ENCODE measurements at regions not wholly inside any gene's neighbourhood (a gene's known extent, or its start where the extent isn't known, plus 50 kb on each side); places are given as distances from the start of the nearest gene placed in this dataset.

GRCh38 chr4:35943606-35944005 lies 300.7 kb downstream of the ARAP2 start:
- Histone ChIP-seq H2BK12ac (ENCODE audit: low read depth, low read length) (no peak overlapping the region), H2BK120ac (replicated peaks; ENCODE audit: low read depth, low read length) (no peak overlapping the region), H3K4me1 (replicated peaks in 1 of 4; ENCODE audit: control insufficient read depth in 3 of 4, insufficient read depth in 4 of 4, low read length in 3 of 4) (no peaks in the 10 kb centered on the region), H3K56ac (replicated peaks; ENCODE audit: insufficient read length, low read depth, low read length) (no peak overlapping the region), H2BK15ac (ENCODE audit: low read length) (no peak overlapping the region), H3K4ac (replicated peaks; ENCODE audit: insufficient read length, low read depth, low read length) (no peak overlapping the region), H3K23me2 (ENCODE audit: low read depth, low read length) (no peaks in the 10 kb centered on the region), H4K5ac (ENCODE audit: insufficient read length, low read depth, low read length) (no peak overlapping the region), H2AK5ac (ENCODE audit: low read depth, low read length) (no peak overlapping the region), H4K91ac (replicated peaks; ENCODE audit: insufficient read length, low read length) (no peak overlapping the region), H3K23ac (ENCODE audit: insufficient read length) (no peak overlapping the region), H3K79me2 (ENCODE audit: control insufficient read depth in 1 of 2, insufficient read depth in 2 of 2, low read length in 2 of 2) (no peaks in the 10 kb centered on the region), H3K9ac (replicated peaks in 1 of 4; ENCODE audit: extremely low read depth in 1 of 4, low read depth in 3 of 4, low read length in 3 of 4) (no peak overlapping the region), H3K4me3 (ENCODE audit: extremely low read depth in 1 of 4, insufficient read depth in 2 of 4, low read depth in 3 of 4, low read length in 4 of 4) (no peak overlapping the region), H3K18ac (ENCODE audit: extremely low read depth, low read length) (no peak overlapping the region), H3K36me3 (ENCODE audit: control insufficient read depth in 2 of 4, insufficient read depth in 4 of 4, low read length in 3 of 4) (no peaks in the 10 kb centered on the region), H2AFZ (ENCODE audit: low read length) (no peak overlapping the region), H3K27me3 (replicated peaks in 1 of 4; ENCODE audit: control insufficient read depth in 3 of 4, extremely low read depth in 1 of 4, insufficient read depth in 3 of 4, low read length in 3 of 4) (no peaks in the 10 kb centered on the region), H2BK5ac (ENCODE audit: low read depth, low read length) (no peak overlapping the region), H3K4me2 (ENCODE audit: insufficient read depth in 1 of 2, low read depth in 2 of 2, low read length in 2 of 2) (no peak overlapping the region), H2BK20ac (ENCODE audit: low read length) (no peak overlapping the region), H3K27ac (ENCODE audit: low read depth, low read length) (no peak overlapping the region), H4K20me1 (replicated peaks in 1 of 2; ENCODE audit: control insufficient read depth in 1 of 2, insufficient read depth in 2 of 2, low read length in 2 of 2) (no peaks in the 10 kb centered on the region), H3K9me3 (ENCODE audit: insufficient read depth in 2 of 2, low read depth in 1 of 2, low read length in 1 of 2) (no peaks in the 10 kb centered on the region), H3K14ac (ENCODE audit: insufficient read length) (no peak overlapping the region), H3K79me1 (ENCODE audit: low read depth, low read length) (no peaks in the 10 kb centered on the region), H4K8ac (ENCODE audit: extremely low read depth, insufficient read depth, low read length) (no peak overlapping the region)
- ChIA-PET CTCF (ENCODE audit: partially characterized antibody) (interaction anchor here (0.9 kb wide), 1 partner anchor 8 kb away, joined by 4 read pairs; no protein-coding TSS in a partner anchor), POLR2A (ENCODE audit: partially characterized antibody) (no interaction called here)
- no peak for TF ChIP-seq CHD2 (IDR thresholded peaks at IDR 0.05; ENCODE audit: low read length)
- no peak for TF ChIP-seq CHD1 (IDR thresholded peaks at IDR 0.05; ENCODE audit: low read depth, low read length)
- TF ChIP-seq POLR2AphosphoS5 (IDR thresholded peaks at IDR 0.05; ENCODE audit: low read depth, low read length): no peak
- TF ChIP-seq CTCF (IDR thresholded peaks at IDR 0.05; ENCODE audit: control extremely low read depth in 1 of 3, insufficient read depth in 1 of 3, low read depth in 1 of 3, low read length in 3 of 3): no peak
- no peak for TF ChIP-seq EZH2 (IDR thresholded peaks at IDR 0.05; ENCODE audit: low read depth, low read length, severe bottlenecking)
- no peak for TF ChIP-seq SP2 (IDR thresholded peaks at IDR 0.05; ENCODE audit: low read length)
- no peak for TF ChIP-seq CBX8 (IDR thresholded peaks at IDR 0.05; ENCODE audit: borderline replicate concordance, low read depth, low read length)
- no peak for TF ChIP-seq KDM4A (IDR thresholded peaks at IDR 0.05; ENCODE audit: low read depth, low read length, severe bottlenecking)
- no peak for FAIRE-seq
- DNase-seq (ENCODE audit: low read depth in 1 of 2, low spot score in 2 of 2): no peak
